RWPE1 (cell line): ENCODE measurements at regions not wholly inside any gene's neighbourhood (a gene's known extent, or its start where the extent isn't known, plus 50 kb on each side); places are given as distances from the start of the nearest gene placed in this dataset.

ENCODE experiments used
- CTCF ChIA-PET: fragments of 350-600 bp; sonication (Branson Sonifier 250); formaldehyde crosslinking; extraction: SDS; loops from one replicate; lab custom pipeline; 2021; lab: Yijun Ruan, JAX
- POLR2A ChIA-PET: fragments of 400-600 bp; formaldehyde crosslinking; extraction: SDS; loops from one replicate; lab custom pipeline; 2020; ENCODE audit warnings: antibody characterized with exemption; ENCODE audit not compliant: low non-redundant PET; lab: Yijun Ruan, JAX
- DNase-seq: peaks from one replicate; pipeline ENCODE4 v3.0.0; 2012; ENCODE audit warnings: low spot score
- H3K27ac ChIP-seq: fragments of 450-650 bp; 2 replicates; pipeline ENCODE4 v1.5.1; 2017
- CTCF ChIP-seq: fragments of 450-650 bp; conservative IDR thresholded peaks from 2 replicates; pipeline ENCODE4 v1.5.1; 2017; ENCODE audit warnings: low read depth, mild to moderate bottlenecking

DNA sequence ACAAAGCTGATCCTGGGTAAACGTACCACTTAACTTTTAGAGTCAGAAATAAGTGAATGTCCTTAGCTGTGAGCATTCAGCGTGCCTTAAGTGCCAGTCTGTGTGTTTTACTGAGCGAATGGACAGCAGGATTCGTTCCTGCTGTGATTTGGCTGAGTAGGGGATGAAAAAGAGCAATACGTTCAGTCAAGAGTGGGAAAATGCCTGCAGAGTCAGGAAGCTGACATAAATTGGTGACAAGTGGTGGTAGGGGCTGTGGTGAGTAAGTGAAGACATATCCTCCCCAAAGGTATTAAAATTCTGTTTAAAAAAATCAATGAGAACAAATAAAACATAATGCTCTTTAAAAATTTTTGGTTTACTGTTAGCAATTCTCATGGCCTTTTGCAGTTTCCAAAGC lies 56.6 kb upstream of the TNIP3 start:
- ChIA-PET POLR2A (no interaction called here), CTCF (interaction anchor here (0.6 to 1.5 kb wide), 3 partner anchors 21 to 43 kb away, joined by 3 to 4 read pairs (median 3); no protein-coding TSS in a partner anchor)
- TF ChIP-seq CTCF, result no peak
- DNase-seq, result no peak
- no peak overlapping the region for H3K27ac ChIP-seq

GRCh38 chr4:121219227-121219626 lies 55.1 kb upstream of the TNIP3 start:
- no peak overlapping the region for H3K27ac ChIP-seq
- TF ChIP-seq CTCF, result no peak
- no peak for DNase-seq
- ChIA-PET CTCF (interaction anchor here (0.5 kb wide), 1 partner anchor 181 kb away, joined by 4 read pairs; no protein-coding TSS in a partner anchor), POLR2A (no interaction called here)

DNA sequence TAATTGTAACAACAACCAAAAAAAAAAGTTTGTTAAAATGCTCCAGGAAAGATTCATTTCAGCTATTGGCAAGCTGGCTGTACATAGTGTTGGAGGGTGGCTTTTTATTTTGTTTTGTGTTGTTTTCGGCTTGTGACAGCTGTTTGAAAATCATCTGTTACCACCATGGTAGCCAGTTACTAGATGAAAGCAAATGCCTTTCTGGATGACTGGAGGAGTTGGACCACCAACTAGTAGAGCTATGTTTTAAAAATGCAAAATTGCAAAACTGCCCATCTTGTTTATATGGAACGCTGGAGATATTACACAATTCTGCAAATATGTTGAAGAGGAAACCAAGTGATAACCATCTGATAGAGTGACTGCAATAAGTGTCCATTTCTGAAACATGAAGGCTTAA lies 53.2 kb upstream of the TNIP3 start:
- CTCF ChIA-PET, result interaction anchor here (0.9 kb wide), 1 partner anchor 35 kb away, joined by 3 read pairs; no protein-coding TSS in a partner anchor
- no peak for TF ChIP-seq CTCF
- DNase-seq, result no peak
- POLR2A ChIA-PET, result no interaction called here
- no peak overlapping the region for H3K27ac ChIP-seq

DNA sequence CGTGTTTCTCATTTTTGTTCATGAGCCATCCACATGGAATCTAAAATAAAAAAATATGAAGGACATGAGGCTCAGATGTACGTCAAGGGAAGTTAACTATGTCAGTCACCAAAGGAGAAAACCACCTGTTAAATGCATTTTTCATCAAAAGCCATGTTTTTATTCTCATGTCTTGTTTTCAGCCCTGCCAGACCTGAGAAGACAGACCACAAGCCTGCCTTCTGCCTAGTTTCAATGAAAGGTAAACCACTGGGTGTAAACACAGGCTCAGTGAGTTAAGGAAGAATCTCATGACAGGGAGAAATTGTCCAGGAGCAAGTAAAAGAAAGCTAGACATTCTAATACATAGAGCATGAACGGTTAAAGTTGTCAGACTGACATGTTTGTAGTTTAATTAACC lies 52.3 kb upstream of the TNIP3 start:
- DNase-seq, result no peak
- TF ChIP-seq CTCF, result no peak
- H3K27ac ChIP-seq, result no peak overlapping the region
- ChIA-PET CTCF (interaction anchor here (0.6 kb wide), 2 partner anchors 41 to 479 kb away, joined by 3 to 7 read pairs; no protein-coding TSS in a partner anchor), POLR2A (no interaction called here)

- ChIA-PET CTCF (no interaction called here), POLR2A (no interaction called here)
- H3K27ac ChIP-seq, result no peak overlapping the region
- peak; percentile 2 for DNase-seq
- no peak for TF ChIP-seq CTCF
Observed at GRCh38 chr4:121213940-121214339, 49.8 kb upstream of the TNIP3 start.
